ENCODE measurements at regions not wholly inside any gene's neighbourhood (a gene's known extent, or its start where the extent isn't known, plus 50 kb on each side); places are given as distances from the start of the nearest gene placed in this dataset.
A peak's percentile ranks its signal among the peaks of the same experiment; 100 is the strongest.

- no peaks in the 10 kb centered on the region for H3K36me3 ChIP-seq (ENCODE audit: low read depth)
- no peak overlapping the region for H3K27ac ChIP-seq (ENCODE audit: poor library complexity, severe bottlenecking)
- peaks cover 8% of the 10 kb centered on the region for H3K4me1 ChIP-seq (ENCODE audit: insufficient read depth, poor library complexity, severe bottlenecking)
- H3K9me3 ChIP-seq (ENCODE audit: severe bottlenecking) = peaks cover 6% of the 10 kb centered on the region
- no peak for TF ChIP-seq CTCF (IDR thresholded peaks at IDR 0.05; ENCODE audit: poor library complexity, severe bottlenecking)
- peak; percentile 51 for DNase-seq (ENCODE audit: low spot score)
- peaks cover 59% of the 10 kb centered on the region for H3K27me3 ChIP-seq (ENCODE audit: insufficient read depth, poor library complexity, severe bottlenecking)
- peak; percentile 56 for ATAC-seq (ENCODE audit: low read depth)
- H3K4me3 ChIP-seq (ENCODE audit: severe bottlenecking) = no peak overlapping the region
Observed at GRCh38 chr17:77735081-77735565, 223.4 kb upstream of the TNRC6C start.

GRCh38 chr17:77735566-77736198 lies 222.8 kb upstream of the TNRC6C start:
- peaks cover 58% of the 10 kb centered on the region for H3K27me3 ChIP-seq (ENCODE audit: insufficient read depth, poor library complexity, severe bottlenecking)
- peak; percentile 45 for DNase-seq (ENCODE audit: low spot score)
- ATAC-seq (ENCODE audit: low read depth) = no peak

GRCh38 chr17:77736199-77736585 lies 222.3 kb upstream of the TNRC6C start:
- Histone ChIP-seq H3K27ac (ENCODE audit: poor library complexity, severe bottlenecking) (no peak overlapping the region), H3K27me3 (ENCODE audit: insufficient read depth, poor library complexity, severe bottlenecking) (peaks cover 58% of the 10 kb centered on the region), H3K36me3 (ENCODE audit: low read depth) (no peaks in the 10 kb centered on the region), H3K4me3 (ENCODE audit: severe bottlenecking) (no peak overlapping the region), H3K4me1 (ENCODE audit: insufficient read depth, poor library complexity, severe bottlenecking) (peaks cover 8% of the 10 kb centered on the region), H3K9me3 (ENCODE audit: severe bottlenecking) (peaks cover 6% of the 10 kb centered on the region)
- peak; percentile 40 for DNase-seq (ENCODE audit: low spot score)
- no peak for TF ChIP-seq CTCF (IDR thresholded peaks at IDR 0.05; ENCODE audit: poor library complexity, severe bottlenecking)
- ATAC-seq (ENCODE audit: low read depth) = 0 out of 3 replicates have a peak, but pooled peaks have one; percentile 16

More at GRCh38 chr17:77735566-77736198, 222.8 kb upstream of the TNRC6C start:
- Histone ChIP-seq H3K4me3 (ENCODE audit: severe bottlenecking) (no peak overlapping the region), H3K9me3 (ENCODE audit: severe bottlenecking) (peaks cover 6% of the 10 kb centered on the region), H3K36me3 (ENCODE audit: low read depth) (no peaks in the 10 kb centered on the region), H3K27ac (ENCODE audit: poor library complexity, severe bottlenecking) (no peak overlapping the region), H3K4me1 (ENCODE audit: insufficient read depth, poor library complexity, severe bottlenecking) (peaks cover 8% of the 10 kb centered on the region)
- TF ChIP-seq CTCF (IDR thresholded peaks at IDR 0.05; ENCODE audit: poor library complexity, severe bottlenecking) = no peak

DNA sequence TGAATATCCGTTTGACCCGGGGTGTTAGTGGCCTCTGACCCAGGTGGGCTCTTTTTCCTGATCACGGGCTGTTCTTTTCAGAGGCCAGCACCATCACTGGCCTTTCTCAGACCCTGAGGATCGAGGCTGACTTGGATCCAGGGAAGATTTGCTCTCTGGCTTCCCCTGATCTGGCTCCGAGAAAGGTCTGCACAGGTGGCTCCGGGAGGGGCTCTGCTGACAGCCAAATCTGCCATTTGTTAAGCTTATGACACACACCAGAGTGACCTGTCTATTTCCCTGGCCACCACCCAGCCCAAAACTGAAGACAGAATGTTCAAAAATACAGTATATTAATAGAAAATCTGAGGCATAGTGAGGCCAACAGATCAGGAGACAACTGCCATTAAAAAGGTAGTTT lies 221.8 kb upstream of the TNRC6C start:
- ATAC-seq (ENCODE audit: low read depth) = no peak
- Histone ChIP-seq H3K9me3 (ENCODE audit: severe bottlenecking) (peaks cover 6% of the 10 kb centered on the region), H3K4me1 (ENCODE audit: insufficient read depth, poor library complexity, severe bottlenecking) (peaks cover 8% of the 10 kb centered on the region), H3K27ac (ENCODE audit: poor library complexity, severe bottlenecking) (no peak overlapping the region), H3K36me3 (ENCODE audit: low read depth) (no peaks in the 10 kb centered on the region), H3K27me3 (ENCODE audit: insufficient read depth, poor library complexity, severe bottlenecking) (peaks cover 58% of the 10 kb centered on the region), H3K4me3 (ENCODE audit: severe bottlenecking) (no peak overlapping the region)
- peak; percentile 9 for DNase-seq (ENCODE audit: low spot score)
- TF ChIP-seq CTCF (IDR thresholded peaks at IDR 0.05; ENCODE audit: poor library complexity, severe bottlenecking) = no peak

Measured in RWPE2 (cell line).